ENCODE measurements at regions not wholly inside any gene's neighbourhood (a gene's known extent, or its start where the extent isn't known, plus 50 kb on each side); places are given as distances from the start of the nearest gene placed in this dataset.

DNA sequence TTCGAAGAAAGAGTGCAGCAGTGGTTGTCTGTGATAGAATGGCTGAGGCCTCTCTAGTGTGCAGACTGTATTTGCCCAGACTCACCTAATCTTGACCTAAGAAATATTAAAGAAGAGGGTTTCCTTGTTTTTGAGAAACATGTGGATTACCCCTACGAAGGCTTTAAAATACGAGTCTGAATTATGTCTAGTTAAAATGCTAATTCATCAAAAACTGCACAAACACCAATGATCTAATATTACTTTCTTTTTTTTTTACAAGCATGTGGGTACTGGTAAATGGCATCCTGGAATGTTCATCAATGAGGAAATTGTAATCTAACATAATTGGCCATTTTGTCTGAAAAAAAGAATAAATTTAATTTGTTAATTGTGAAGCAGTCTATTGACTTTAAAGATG, 510.9 kb downstream of the EPM2A start:
- Histone ChIP-seq H3K9me3 (no peaks in the 10 kb centered on the region), H3K27ac (no peak overlapping the region), H3K36me3 (no peaks in the 10 kb centered on the region), H3K27me3 (no peaks in the 10 kb centered on the region), H3K4me3 (no peak overlapping the region), H3K4me1 (no peaks in the 10 kb centered on the region)
- no peak for DNase-seq (ENCODE audit: extremely low spot score in 2 of 2)
- intact Hi-C loops (cut with DNase I), result no loop called here
- TF ChIP-seq CTCF (IDR thresholded peaks at IDR 0.05) (no peak), POLR2A (IDR thresholded peaks at IDR 0.05) (no peak), POLR2AphosphoS5 (IDR thresholded peaks at IDR 0.05; ENCODE audit: insufficient read depth in 1 of 2, low read depth in 1 of 2) (no peak)

GRCh38 chr6:145225500-145225899, 509.8 kb downstream of the EPM2A start:
- intact Hi-C loops (cut with DNase I), result no loop called here

GRCh38 chr6:145227593-145227992, 507.7 kb downstream of the EPM2A start:
- TF ChIP-seq POLR2AphosphoS5 (IDR thresholded peaks at IDR 0.05; ENCODE audit: insufficient read depth in 1 of 2, low read depth in 1 of 2), result no peak
- no peak for TF ChIP-seq CTCF (IDR thresholded peaks at IDR 0.05)
- TF ChIP-seq POLR2A (IDR thresholded peaks at IDR 0.05), result no peak
- Histone ChIP-seq H3K27me3 (no peaks in the 10 kb centered on the region), H3K9me3 (no peaks in the 10 kb centered on the region), H3K4me3 (no peak overlapping the region), H3K36me3 (no peaks in the 10 kb centered on the region), H3K27ac (no peak overlapping the region), H3K4me1 (no peaks in the 10 kb centered on the region)
- DNase-seq (ENCODE audit: extremely low spot score in 2 of 2), result no peak
- intact Hi-C loops (cut with DNase I), result no loop called here

More at GRCh38 chr6:145225500-145225899, 509.8 kb downstream of the EPM2A start:
- no peaks in the 10 kb centered on the region for H3K4me1 ChIP-seq
- no peaks in the 10 kb centered on the region for H3K27me3 ChIP-seq
- H3K4me3 ChIP-seq, result no peak overlapping the region
- no peaks in the 10 kb centered on the region for H3K9me3 ChIP-seq
- TF ChIP-seq CTCF (IDR thresholded peaks at IDR 0.05), result no peak
- TF ChIP-seq POLR2A (IDR thresholded peaks at IDR 0.05), result no peak
- TF ChIP-seq POLR2AphosphoS5 (IDR thresholded peaks at IDR 0.05; ENCODE audit: insufficient read depth in 1 of 2, low read depth in 1 of 2), result no peak
- H3K27ac ChIP-seq, result no peak overlapping the region
- DNase-seq (ENCODE audit: extremely low spot score in 2 of 2), result no peak
- H3K36me3 ChIP-seq, result no peaks in the 10 kb centered on the region

- Histone ChIP-seq H3K9me3 (no peaks in the 10 kb centered on the region), H3K36me3 (no peaks in the 10 kb centered on the region), H3K4me3 (no peak overlapping the region), H3K27ac (no peak overlapping the region), H3K27me3 (no peaks in the 10 kb centered on the region), H3K4me1 (no peaks in the 10 kb centered on the region)
- no peak for DNase-seq (ENCODE audit: extremely low spot score in 2 of 2)
- intact Hi-C loops (cut with DNase I), result no loop called here
- no peak for TF ChIP-seq CTCF (IDR thresholded peaks at IDR 0.05)
- no peak for TF ChIP-seq POLR2A (IDR thresholded peaks at IDR 0.05)
- TF ChIP-seq POLR2AphosphoS5 (IDR thresholded peaks at IDR 0.05; ENCODE audit: insufficient read depth in 1 of 2, low read depth in 1 of 2), result no peak
Observed at GRCh38 chr6:145228962-145229582, 506.2 kb downstream of the EPM2A start.

DNA sequence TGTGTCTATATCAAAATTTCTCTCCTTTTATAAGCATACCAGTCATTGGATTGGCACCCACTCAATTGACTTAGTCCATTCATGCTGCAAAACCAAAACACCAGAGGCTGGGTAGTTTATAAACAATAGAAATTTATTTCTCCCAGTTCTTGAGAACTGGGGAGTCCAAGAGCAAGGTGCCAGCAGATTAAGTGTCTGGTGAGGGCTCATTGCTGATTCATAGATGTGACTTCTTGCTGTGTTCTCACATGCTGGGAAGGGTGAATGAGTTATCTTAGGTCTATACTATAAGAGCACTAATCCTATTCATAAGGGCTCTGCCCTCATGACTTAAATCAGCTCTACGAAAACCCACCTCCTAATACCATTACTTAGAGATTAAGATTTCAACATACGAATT, 501.4 kb downstream of the EPM2A start:
- Histone ChIP-seq H3K27ac (no peak overlapping the region), H3K4me1 (no peaks in the 10 kb centered on the region), H3K9me3 (no peaks in the 10 kb centered on the region), H3K36me3 (no peaks in the 10 kb centered on the region), H3K4me3 (no peak overlapping the region), H3K27me3 (no peaks in the 10 kb centered on the region)
- DNase-seq (ENCODE audit: extremely low spot score in 2 of 2), result no peak
- TF ChIP-seq POLR2AphosphoS5 (IDR thresholded peaks at IDR 0.05; ENCODE audit: insufficient read depth in 1 of 2, low read depth in 1 of 2) (no peak), CTCF (IDR thresholded peaks at IDR 0.05) (no peak), POLR2A (IDR thresholded peaks at IDR 0.05) (no peak)
- intact Hi-C loops (cut with DNase I), result no loop called here

Data from vagina (tissue), 2 donors.